GM19043 (cell line): ENCODE measurements at regions not wholly inside any gene's neighbourhood (a gene's known extent, or its start where the extent isn't known, plus 50 kb on each side); places are given as distances from the start of the nearest gene placed in this dataset.

Experiments used
- ATAC-seq: cut with Tn5 transposase; IDR thresholded peaks from one replicate; pipeline ENCODE4 v1.9.1; 2021; ENCODE audit warnings: low read depth; ENCODE audit not compliant: unreplicated experiment

DNA sequence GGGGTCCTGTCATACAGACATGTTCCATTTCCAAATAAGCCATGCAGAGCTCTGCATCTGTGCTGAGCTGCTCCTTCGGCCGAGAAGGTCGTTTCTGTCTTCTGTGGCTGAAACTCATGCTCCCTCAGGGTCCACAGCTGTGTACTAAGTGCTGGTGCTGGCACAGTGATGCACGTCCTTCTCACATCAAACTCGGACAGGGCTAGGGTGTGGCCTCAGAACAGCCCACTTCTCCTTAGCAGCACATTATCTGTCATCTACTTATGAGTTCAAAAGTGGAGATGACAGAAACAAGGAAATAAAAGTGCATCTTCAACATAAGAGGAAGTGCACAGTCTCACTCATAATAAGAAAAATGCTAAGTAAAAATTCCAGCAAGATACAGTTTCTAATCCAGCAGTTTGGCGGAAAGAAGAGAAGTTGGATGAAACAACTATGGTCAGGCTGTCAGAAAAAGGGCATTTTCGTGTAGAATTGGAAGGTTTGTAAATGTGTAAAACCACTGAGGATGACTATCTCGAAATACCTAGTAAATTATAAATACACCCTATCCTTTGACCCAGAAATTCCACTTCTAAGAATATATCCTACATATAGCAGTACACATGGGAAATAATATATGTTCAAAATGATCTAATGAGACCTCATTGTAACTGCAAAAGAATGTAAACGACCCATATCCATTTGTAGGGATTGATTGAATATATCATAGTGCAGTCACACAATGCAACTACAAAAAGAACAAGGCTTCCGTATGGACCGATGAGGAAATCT is 53.7 kb upstream of the APCDD1 start:
- ATAC-seq = no peak

DNA sequence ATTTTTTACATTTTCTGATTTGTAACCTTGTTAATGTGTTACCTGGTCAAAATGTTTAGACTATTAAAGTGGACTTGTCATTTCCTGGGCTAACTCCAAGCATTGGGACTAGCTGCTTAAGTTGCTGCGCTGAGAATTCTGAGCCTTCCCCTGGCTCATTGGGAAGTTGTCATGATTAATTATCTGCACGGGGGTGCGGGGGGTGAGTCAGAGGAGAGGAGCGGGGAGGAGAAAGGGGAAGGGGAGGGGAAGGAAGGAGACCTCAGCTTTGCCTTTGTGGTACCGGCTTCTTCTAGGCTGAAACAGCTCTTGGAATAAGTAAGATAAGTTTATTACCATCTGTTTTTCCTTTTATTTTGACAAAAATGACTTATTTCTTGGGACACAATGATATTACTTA is 52.9 kb upstream of the APCDD1 start:
- no peak for ATAC-seq

DNA sequence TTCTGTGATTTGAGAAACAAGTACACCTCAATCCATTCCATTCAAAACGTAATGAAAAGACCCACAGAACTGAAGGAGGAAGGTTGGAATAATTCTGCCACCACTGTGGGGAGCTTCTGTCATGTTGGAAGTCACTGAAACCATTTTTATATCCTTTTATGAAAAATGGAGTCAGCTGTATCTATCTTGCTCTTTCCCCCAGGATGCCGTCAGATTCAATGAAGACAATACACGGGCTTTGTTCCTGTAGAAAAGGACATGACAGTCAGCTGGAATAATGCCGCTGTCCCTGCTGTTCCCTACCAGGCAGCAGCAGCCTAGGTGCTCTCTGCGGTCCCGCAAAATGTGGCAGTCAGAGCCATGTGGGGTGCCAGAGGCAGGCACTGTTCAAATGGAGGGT is 52.5 kb upstream of the APCDD1 start:
- no peak for ATAC-seq

DNA sequence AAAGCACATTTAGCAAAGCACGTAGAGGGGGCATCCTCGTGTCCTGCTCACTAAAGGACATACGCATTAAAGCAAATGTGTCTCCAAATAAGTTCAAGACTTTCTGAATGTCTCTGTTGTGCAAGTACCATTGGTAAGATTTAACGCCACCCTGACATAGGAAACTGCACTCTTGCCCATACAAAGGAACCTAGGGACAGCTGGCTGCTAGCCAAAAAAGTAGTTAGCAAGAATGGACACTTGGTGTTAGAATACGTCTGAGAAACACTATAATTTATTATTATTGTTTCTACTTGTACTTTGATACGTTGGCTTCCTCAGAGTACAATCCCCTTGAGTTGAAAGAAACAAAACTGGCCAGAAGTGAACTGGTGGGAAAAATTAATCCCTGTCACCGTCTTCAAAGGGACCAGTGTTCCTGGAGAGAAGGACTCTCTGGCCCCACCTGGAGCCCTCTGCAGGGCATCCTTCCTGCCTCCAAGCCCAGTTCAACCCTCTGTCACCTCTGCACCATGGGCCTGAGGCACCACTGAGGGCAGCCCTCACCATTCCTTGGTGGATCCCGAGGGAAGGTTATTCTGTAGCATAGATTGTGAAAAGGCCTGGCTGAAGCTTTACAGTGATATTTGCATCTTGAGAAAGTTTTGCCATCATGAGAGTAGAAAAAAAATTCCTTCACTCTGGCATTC is 51.4 kb upstream of the APCDD1 start:
- ATAC-seq = no peak

DNA sequence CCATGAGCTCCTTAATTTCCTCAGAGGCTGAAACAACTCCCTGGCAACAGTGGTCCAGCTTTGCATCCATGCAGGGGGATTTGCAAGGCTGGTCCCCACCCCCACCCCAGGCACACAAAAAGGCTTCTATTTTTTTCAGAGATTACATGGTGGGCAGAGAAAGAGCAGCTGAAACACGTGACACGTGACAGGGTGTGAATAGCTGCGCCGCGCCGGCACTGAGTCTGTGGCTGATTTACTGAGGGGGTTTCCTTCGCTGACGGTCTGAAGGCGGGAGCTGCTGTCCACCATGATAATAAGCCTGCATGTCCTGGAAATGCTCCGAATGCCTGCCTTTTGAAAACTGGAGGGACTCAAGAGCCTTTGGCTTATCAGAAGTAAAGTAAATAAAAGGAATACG is 50.7 kb upstream of the APCDD1 start:
- no peak for ATAC-seq

DNA sequence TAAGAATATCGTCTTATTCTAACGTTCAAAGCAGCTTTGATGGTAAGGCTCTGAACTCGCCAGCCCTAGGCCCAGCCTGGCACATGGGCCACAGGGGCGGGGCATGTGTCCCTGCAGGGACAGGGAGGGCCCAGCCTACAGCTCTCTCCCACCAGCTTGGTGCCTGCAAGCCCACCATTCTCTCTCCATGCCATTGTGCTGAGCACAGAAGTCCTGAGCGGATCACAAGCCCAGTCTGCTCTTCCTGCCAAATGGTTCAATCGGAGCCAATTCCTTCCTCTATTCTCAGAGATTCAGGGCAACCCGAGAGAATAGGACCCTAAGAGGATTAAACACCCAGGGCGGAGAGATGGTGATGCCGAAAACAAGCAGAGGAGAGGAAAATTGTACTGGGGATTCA is 50.3 kb upstream of the APCDD1 start:
- ATAC-seq = no peak
